T-cell (primary cell): ENCODE measurements at regions not wholly inside any gene's neighbourhood (a gene's known extent, or its start where the extent isn't known, plus 50 kb on each side); places are given as distances from the start of the nearest gene placed in this dataset.
"Not testable (repeated sequence)": the region's sequence is repeated elsewhere in the genome, so short reads cannot be mapped to it uniquely, and the experiment has no call there.

Source experiments
- ATAC-seq, 4 experiments: fragments of 200-7000 bp in 3 of 4; fragments of 150-1000 bp in 1 of 4; cut with Tn5 transposase; replicated peaks in 1 of 4; 1 replicate in 3 of 4; 2 replicates in 1 of 4; pipeline ENCODE4 v1.10.0; 2021; ENCODE audit warnings: moderate library complexity in 3 of 4, mild to moderate bottlenecking in 2 of 4, moderate number of reproducible peaks in 1 of 4
- CTCF ChIA-PET, 2 donors: fragments of 300-600 bp; sonication (Branson Sonifier 250); formaldehyde crosslinking; loops; one replicate each; lab custom pipeline; 2022; ENCODE audit warnings: antibody characterized with exemption in 2 of 2; lab: Charles Lee
- POLR2A ChIA-PET, 2 donors: fragments of 300-600 bp; sonication (Branson Sonifier 250); formaldehyde crosslinking; loops; one replicate each; lab custom pipeline; 2022; ENCODE audit warnings: antibody characterized with exemption in 2 of 2; lab: Charles Lee
- DNase-seq, 35 experiments: peaks; one replicate each; pipeline versions ENCODE4 v3.0.0 to v3.0.0-alpha.2; 2013 to 2023
- H3K27ac ChIP-seq: one replicate; pipeline ENCODE4 v1.5.1; 2013; ENCODE audit warnings: low read length
- H3K27me3 ChIP-seq, 2 experiments: replicated peaks in 1 of 2; 1 replicate in 1 of 2; 2 replicates in 1 of 2; pipeline versions ENCODE4 v1.6.1 to v1.7.0; 2013; ENCODE audit warnings: low read length in 1 of 2, mixed read lengths in 1 of 2; ENCODE audit not compliant: control insufficient read depth in 2 of 2, insufficient read depth in 2 of 2; ENCODE audit errors: extremely low read depth in 1 of 2
- H3K36me3 ChIP-seq, 2 donors: 1 replicate in 1 of 2; 2 replicates in 1 of 2; pipeline versions ENCODE4 v1.6.1 to v1.7.0; 2013; ENCODE audit warnings: low read length in 1 of 2; ENCODE audit not compliant: control insufficient read depth in 2 of 2, insufficient read depth in 1 of 2; ENCODE audit errors: extremely low read depth in 1 of 2
- H3K4me1 ChIP-seq, 2 experiments: 1 replicate in 1 of 2; 2 replicates in 1 of 2; pipeline versions ENCODE4 v1.6.1 to v1.7.0; 2013; ENCODE audit warnings: low read length in 2 of 2, mixed read lengths in 1 of 2; ENCODE audit not compliant: insufficient read depth in 2 of 2, control insufficient read depth in 1 of 2; ENCODE audit errors: extremely low read depth in 1 of 2
- H3K4me3 ChIP-seq, 2 donors: 1 replicate in 1 of 2; 2 replicates in 1 of 2; pipeline versions ENCODE4 v1.5.1 to v1.7.0; 2013; ENCODE audit warnings: mild to moderate bottlenecking in 2 of 2, low read length in 1 of 2, moderate library complexity in 1 of 2; ENCODE audit not compliant: control insufficient read depth in 1 of 2; ENCODE audit errors: extremely low read depth in 1 of 2
- H3K9me3 ChIP-seq: 2 replicates; pipeline ENCODE4 v1.7.0; 2013
- H3K27ac Mint-ChIP-seq, 2 donors: one replicate each; pipeline ENCODE4 v1.8.0; 2020 to 2021; ENCODE audit warnings: mild to moderate bottlenecking in 2 of 2, mixed read lengths in 2 of 2
- H3K27me3 Mint-ChIP-seq, 2 donors: one replicate each; pipeline ENCODE4 v1.8.0; 2021 to 2022; ENCODE audit warnings: mixed read lengths in 2 of 2
- H3K36me3 Mint-ChIP-seq: one replicate; pipeline ENCODE4 v1.8.0; 2021; ENCODE audit warnings: mixed read lengths
- H3K4me1 Mint-ChIP-seq, 3 donors: one replicate each; pipeline ENCODE4 v1.8.0; 2020 to 2022; ENCODE audit warnings: mixed read lengths in 3 of 3, mild to moderate bottlenecking in 1 of 3
- H3K4me3 Mint-ChIP-seq, 3 donors: one replicate each; pipeline ENCODE4 v1.8.0; 2020 to 2022; ENCODE audit warnings: mild to moderate bottlenecking in 3 of 3, mixed read lengths in 3 of 3, moderate library complexity in 3 of 3
- H3K9me3 Mint-ChIP-seq, 3 donors: one replicate each; pipeline ENCODE4 v1.8.0; 2020 to 2022; ENCODE audit warnings: mixed read lengths in 3 of 3
- WGBS: methylation state at CpG from one replicate; pipeline ENCODE4 v1.1.5; 2013; ENCODE audit warnings: missing lambda C conversion rate; ENCODE audit not compliant: insufficient coverage; 5-methylcytosine and 5-hydroxymethylcytosine counted together

DNA sequence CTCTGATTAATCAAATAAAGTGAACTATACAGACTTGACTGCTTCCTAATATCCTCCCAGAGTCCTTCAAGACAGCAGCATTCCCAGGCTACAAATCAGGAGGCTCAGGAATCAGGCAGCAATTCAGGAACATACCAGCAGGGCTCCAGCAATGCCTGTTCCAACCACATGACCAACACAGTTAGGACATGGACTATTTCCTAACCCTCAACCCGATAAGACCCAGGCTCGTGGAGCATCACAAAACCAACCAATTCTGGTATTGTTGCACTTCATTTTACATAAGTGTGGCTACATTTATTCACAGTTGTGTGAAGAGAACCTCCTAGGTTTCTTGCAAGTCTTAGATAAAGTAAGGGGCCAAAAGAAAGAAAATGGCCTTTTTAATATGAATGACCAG, 546.2 kb upstream of the ADGRL2 start:
- H3K4me1 ChIP-seq, result no peaks in the 10 kb centered on the region
- no peak overlapping the region for H3K27ac Mint-ChIP-seq
- no peaks in the 10 kb centered on the region for H3K9me3 ChIP-seq
- POLR2A ChIA-PET, result interaction anchor here in 1 of 2 donors (0.6 kb wide), 1 partner anchor 22 kb away, joined by 3 read pairs; no protein-coding TSS in a partner anchor
- H3K27me3 Mint-ChIP-seq, result no peaks in the 10 kb centered on the region
- no peaks in the 10 kb centered on the region for H3K27me3 ChIP-seq
- H3K4me3 Mint-ChIP-seq, result no peak overlapping the region
- H3K36me3 ChIP-seq, result no peaks in the 10 kb centered on the region
- H3K27ac ChIP-seq, result no peak overlapping the region
- H3K36me3 Mint-ChIP-seq, result no peaks in the 10 kb centered on the region
- CTCF ChIA-PET, result no interaction called here
- DNase-seq (no peak), ATAC-seq (no peak)
- H3K4me3 ChIP-seq, result no peak overlapping the region
- no CpG with 5 or more reads among the region's 2 CpGs for WGBS
- H3K4me1 Mint-ChIP-seq, result no peaks in the 10 kb centered on the region
- H3K9me3 Mint-ChIP-seq, result peaks cover under 1 to 10% (median 5%) of the 10 kb centered on the region in 3 donors

DNA sequence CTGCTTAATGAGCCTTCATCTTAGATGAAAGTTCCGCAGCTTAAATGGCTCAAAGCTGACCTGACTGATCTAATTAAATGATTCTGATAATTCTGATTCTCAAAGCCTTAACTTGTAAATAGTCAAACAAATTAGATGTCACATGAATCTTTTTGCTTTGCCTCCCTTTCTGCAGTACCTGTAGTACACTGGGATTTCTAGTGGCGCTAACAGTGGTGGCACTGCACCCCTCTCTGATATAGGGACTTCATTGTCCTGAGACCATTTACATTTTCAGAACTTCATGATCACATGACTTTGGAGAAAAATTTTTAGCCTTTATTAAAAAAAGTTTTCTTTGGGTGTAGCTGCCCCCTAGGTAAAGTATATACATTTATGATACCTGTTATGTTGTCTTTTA, 546.7 kb upstream of the ADGRL2 start:
- 100% methylated on average over 1 of the region's 2 CpGs for WGBS
- Mint-ChIP-seq H3K9me3 (peaks cover 5 to 10% (median 5%) of the 10 kb centered on the region in 3 donors), H3K36me3 (no peaks in the 10 kb centered on the region), H3K4me3 (no peak overlapping the region), H3K27me3 (no peaks in the 10 kb centered on the region), H3K27ac (no peak overlapping the region), H3K4me1 (no peaks in the 10 kb centered on the region)
- Histone ChIP-seq H3K27ac (no peak overlapping the region), H3K36me3 (no peaks in the 10 kb centered on the region), H3K9me3 (no peaks in the 10 kb centered on the region), H3K4me1 (no peaks in the 10 kb centered on the region), H3K4me3 (no peak overlapping the region), H3K27me3 (no peaks in the 10 kb centered on the region)
- ATAC-seq (no peak), DNase-seq (no peak)
- CTCF ChIA-PET, result no interaction called here
- POLR2A ChIA-PET, result interaction anchor here in 1 of 2 donors (0.6 kb wide), 1 partner anchor 22 kb away, joined by 3 read pairs; no protein-coding TSS in a partner anchor

GRCh38 chr1:81252471-81253151, 548.1 kb upstream of the ADGRL2 start:
- Histone ChIP-seq H3K4me3 (no peak overlapping the region), H3K27me3 (no peaks in the 10 kb centered on the region), H3K4me1 (no peaks in the 10 kb centered on the region), H3K27ac (no peak overlapping the region), H3K36me3 (no peaks in the 10 kb centered on the region), H3K9me3 (no peaks in the 10 kb centered on the region)
- H3K9me3 Mint-ChIP-seq, result peaks cover 8 to 14% (median 10%) of the 10 kb centered on the region in 3 donors
- no peaks in the 10 kb centered on the region for H3K36me3 Mint-ChIP-seq
- ATAC-seq (no peak), DNase-seq (no peak)
- no peaks in the 10 kb centered on the region for H3K27me3 Mint-ChIP-seq
- ChIA-PET POLR2A (no interaction called here), CTCF (no interaction called here)
- H3K27ac Mint-ChIP-seq, result no peak overlapping the region
- H3K4me3 Mint-ChIP-seq, result no peak overlapping the region
- no peaks in the 10 kb centered on the region for H3K4me1 Mint-ChIP-seq

DNA sequence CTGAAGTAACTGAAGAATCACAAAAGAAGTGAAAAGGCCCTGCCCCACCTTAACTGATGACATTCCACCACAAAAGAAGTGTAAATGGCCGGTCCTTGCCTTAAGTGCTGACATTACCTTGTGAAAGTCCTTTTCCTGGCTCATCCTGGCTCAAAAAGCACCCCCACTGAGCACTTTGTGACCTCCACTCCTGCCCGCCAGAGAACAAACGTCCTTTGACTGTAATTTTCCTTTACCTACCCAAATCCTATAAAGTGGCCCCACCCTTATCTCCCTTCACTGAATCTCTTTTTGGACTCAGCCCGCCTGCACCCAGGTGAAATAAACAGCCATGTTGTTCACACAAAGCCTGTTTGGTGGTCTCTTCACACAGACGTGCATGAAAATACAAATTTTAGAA, 549.9 kb upstream of the ADGRL2 start:
- H3K4me1 ChIP-seq, H3K4me3 ChIP-seq, DNase-seq, ATAC-seq, H3K27ac Mint-ChIP-seq, H3K36me3 Mint-ChIP-seq, H3K9me3 ChIP-seq, POLR2A ChIA-PET, CTCF ChIA-PET, H3K27ac ChIP-seq, H3K4me1 Mint-ChIP-seq, H3K36me3 ChIP-seq, H3K4me3 Mint-ChIP-seq, H3K27me3 Mint-ChIP-seq, H3K27me3 ChIP-seq: not testable (repeated sequence)
- WGBS, result 58% methylated on average over 2 of the region's 5 CpGs
- peaks cover 14 to 22% (median 18%) of the 10 kb centered on the region in 3 donors for H3K9me3 Mint-ChIP-seq

GRCh38 chr1:81245084-81245715, 555.5 kb upstream of the ADGRL2 start:
- DNase-seq, H3K27me3 ChIP-seq, H3K36me3 ChIP-seq, ATAC-seq, CTCF ChIA-PET, H3K36me3 Mint-ChIP-seq, H3K27ac Mint-ChIP-seq, H3K4me3 Mint-ChIP-seq, H3K27me3 Mint-ChIP-seq, H3K9me3 ChIP-seq, H3K4me1 ChIP-seq, H3K27ac ChIP-seq, POLR2A ChIA-PET, H3K4me1 Mint-ChIP-seq, H3K4me3 ChIP-seq: not testable (repeated sequence)
- H3K9me3 Mint-ChIP-seq, result peaks cover 9 to 22% (median 20%) of the 10 kb centered on the region in 3 donors
- WGBS, result 60% methylated on average over 2 of the region's 6 CpGs

DNA sequence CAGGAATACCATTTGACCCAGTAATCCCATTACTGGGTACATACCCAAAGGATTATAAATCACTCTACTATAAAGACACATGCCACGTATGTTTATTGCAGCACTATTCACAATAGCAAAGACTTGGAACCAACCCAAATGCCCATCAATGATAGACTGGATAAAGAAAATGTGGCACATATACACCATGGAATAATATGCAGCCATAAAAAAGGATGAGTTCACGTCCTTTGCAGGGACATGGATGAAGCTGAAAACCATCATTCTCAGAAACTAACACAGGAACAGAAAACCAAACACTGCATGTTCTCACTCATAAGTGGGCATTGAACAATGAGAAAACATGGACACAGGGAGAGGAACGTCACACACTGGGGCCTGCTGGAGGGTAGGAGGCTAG, 556.1 kb upstream of the ADGRL2 start:
- CTCF ChIA-PET, H3K4me1 Mint-ChIP-seq, H3K9me3 ChIP-seq, H3K27ac ChIP-seq, H3K27ac Mint-ChIP-seq, H3K36me3 Mint-ChIP-seq, DNase-seq, H3K27me3 Mint-ChIP-seq, H3K4me1 ChIP-seq, H3K4me3 ChIP-seq, H3K27me3 ChIP-seq, H3K4me3 Mint-ChIP-seq, H3K36me3 ChIP-seq, POLR2A ChIA-PET, ATAC-seq: not testable (repeated sequence)
- WGBS, result no CpG with 5 or more reads among the region's 3 CpGs
- H3K9me3 Mint-ChIP-seq, result peaks cover 9 to 22% (median 20%) of the 10 kb centered on the region in 3 donors
